Left colon (tissue), 2 donors: ENCODE measurements at regions not wholly inside any gene's neighbourhood (a gene's known extent, or its start where the extent isn't known, plus 50 kb on each side); places are given as distances from the start of the nearest gene placed in this dataset.
"Not testable (repeated sequence)": the region's sequence is repeated elsewhere in the genome, so short reads cannot be mapped to it uniquely, and the experiment has no call there.

Source experiments
- ATAC-seq: fragments of 200-7000 bp; cut with Tn5 transposase; one replicate; pipeline ENCODE4 v1.9.1; 2020; ENCODE audit warnings: mild to moderate bottlenecking, moderate library complexity
- DNase-seq, 2 donors: peaks; one replicate each; pipeline ENCODE4 v3.0.0-alpha.2; 2020
- intact Hi-C, 2 donors: fragments of 100-400 bp; cut with DNase I in 1 of 2; cut with micrococcal nuclease in 1 of 2; formaldehyde crosslinking; loops; one replicate each; pipeline versions ENCODE4 v1.11.2 to v1.14.0; 2022; cut with DNase I, micrococcal nuclease
- donor health status: DM: no; HTN: no; CAD: no.
- donor health status: DM: yes; HTN: yes; CAD: no.

- ATAC-seq (peak; percentile 67), DNase-seq (peak in 1 of 2 donors; percentile 49)
- intact Hi-C loops, result not testable (repeated sequence)
These were observed 252.4 kb downstream of the ANKRD30B start for GRCh38 chr18:15000119-15001037.

DNA sequence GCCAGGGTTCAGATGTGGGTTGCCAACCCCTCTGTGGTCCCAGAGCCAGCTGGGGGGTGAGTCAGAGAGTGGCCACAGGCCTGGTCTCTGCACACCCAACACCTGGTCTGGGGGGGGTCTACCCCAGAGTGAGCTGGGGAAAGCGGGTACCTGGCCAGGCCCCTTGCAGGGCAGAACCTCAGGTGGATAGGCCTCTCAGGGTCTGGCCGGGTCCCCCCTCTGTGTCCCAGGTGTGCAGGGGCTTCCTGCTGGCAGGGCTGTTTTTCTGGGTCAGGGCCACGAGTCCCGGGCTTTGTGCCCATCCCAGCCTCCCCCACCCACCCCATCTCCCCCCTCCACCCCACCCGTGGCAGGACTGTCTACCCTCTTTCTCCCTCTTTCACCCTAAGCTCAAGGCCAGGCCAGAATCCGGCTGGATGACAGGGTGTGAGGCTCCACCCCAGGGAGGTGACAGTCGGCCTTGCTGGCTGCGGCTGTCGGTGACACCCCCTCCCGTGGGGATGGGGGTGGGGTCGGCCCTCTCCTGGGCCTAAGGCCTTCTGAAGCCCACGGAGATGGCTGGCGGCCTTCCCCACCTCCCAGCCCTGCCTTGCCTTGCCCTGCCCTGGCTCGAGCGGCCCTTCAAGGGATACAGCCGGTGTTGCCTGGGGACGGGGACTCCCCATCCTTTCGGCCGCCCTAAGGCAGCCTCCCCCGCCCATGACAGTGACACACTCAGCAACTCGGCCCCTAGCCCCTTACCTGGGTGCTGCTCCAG is 253.2 kb downstream of the ANKRD30B start:
- intact Hi-C loops, ATAC-seq, DNase-seq: not testable (repeated sequence)

DNA sequence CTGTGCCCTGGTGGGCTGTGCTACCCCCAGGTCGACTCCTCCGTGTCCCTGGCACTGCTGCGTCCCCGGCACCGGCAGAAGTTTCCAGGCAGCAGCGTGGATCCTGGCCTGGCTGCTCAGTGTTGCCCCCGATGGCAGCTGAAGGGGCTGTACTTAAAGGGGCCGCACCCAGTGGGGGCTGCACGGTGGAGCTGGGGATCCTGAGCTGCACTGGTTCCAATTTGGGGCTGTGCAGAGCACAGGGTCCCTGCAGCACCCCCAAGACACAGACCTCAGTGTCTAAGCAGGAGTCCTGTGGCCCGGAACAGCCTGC is 253.8 kb downstream of the ANKRD30B start:
- DNase-seq, ATAC-seq, intact Hi-C loops: not testable (repeated sequence)

GRCh38 chr18:15002765-15003164 is 254.8 kb downstream of the ANKRD30B start:
- DNase-seq, intact Hi-C loops: not testable (repeated sequence)
- ATAC-seq, result peak; percentile 40

DNA sequence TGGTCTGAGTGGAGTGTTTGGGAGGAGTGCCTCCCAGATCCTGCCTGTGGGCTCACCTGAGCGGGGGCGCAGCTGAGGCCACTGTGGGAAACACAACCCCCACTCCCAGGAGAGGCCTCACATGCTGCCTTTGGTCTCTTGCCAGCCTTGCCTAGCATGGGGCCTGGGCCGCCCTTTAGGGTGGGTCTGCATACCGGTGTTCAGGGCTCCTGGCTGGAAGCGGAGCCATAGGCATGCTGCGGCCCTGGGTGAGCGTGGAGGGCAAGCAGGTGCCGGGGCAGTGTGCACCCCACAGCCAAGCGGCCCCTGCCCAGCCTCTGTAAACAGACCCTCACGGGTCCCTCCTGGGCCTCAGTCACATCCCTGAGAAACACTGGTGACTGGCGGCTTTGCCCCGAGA is 255.3 kb downstream of the ANKRD30B start:
- intact Hi-C loops, DNase-seq: not testable (repeated sequence)
- peak; percentile 7 for ATAC-seq

DNA sequence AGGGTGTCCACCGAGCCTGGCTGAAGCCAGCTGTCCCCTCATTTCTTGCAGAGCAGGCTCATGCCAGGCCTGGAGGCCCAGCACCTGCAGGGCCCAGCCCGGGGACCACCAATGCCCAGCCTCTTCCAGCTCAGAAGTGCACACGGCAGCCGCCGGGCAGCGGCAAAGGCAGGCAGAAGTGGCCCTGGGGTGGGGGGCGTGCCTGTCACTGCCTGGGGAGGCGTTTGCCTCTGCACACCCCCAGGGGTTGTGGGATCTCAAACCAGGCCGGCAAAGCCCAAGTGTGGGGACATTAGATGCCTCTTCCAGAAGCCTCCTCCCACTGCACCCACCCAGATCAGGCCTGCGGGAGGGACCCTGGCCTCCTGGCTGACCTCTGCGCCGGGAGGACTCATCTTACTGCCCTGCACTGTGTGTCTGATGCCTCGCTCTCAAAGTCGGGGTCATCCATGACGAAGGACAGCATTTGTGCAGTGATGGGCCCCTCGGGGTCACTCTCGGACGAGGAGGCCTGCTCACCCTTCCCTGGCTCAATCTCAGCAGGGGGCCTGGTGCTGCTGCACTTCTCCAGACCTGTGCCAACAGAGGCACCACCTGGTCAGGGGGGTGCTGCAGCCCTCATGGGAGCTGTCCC is 255.8 kb downstream of the ANKRD30B start:
- intact Hi-C loops, DNase-seq, ATAC-seq: not testable (repeated sequence)

- intact Hi-C loops, ATAC-seq, DNase-seq: not testable (repeated sequence)
These were observed 256.4 kb downstream of the ANKRD30B start for GRCh38 chr18:15004270-15004973.

GRCh38 chr18:15005313-15006130 is 257.6 kb downstream of the ANKRD30B start:
- ATAC-seq (no peak), DNase-seq (no peak)
- intact Hi-C loops, result no loop called here

DNA sequence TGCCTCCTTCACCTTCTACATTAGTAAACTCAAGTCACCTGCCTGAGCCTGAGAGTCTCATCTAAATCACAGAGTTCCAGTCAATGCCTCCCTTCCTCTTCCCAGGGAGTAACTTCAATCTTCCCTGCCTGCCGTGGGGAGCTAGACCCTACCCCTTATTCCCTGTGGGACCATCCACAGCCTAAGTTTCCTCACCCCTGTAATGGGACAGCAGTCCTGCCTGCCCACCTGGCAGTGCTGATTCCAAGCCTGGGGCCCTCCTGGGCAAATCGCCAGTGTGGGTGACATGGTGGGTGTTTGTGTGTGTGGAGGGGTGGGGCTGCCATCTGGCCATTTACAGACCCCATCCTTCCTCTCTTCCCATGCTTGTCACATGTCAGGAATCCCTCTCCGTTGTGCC is 258.6 kb downstream of the ANKRD30B start:
- DNase-seq, intact Hi-C loops, ATAC-seq: not testable (repeated sequence)

DNA sequence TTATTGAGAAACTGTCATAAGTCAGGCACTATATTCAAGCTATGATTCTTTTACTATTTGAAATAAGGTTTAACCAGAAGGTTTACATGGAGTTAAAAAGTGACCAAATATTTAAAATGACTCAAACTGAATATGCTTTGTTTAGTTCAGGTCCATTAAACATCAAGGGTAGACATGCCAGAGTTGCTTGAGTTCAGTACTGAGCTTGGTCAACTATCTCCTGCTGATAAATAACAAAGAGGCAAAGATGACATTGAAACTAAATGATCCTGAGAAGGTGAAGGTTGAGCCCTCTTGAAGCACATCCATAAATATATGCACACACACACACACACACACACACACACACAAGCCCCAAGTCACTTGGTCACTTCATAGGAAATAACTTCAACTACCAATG is 278.1 kb downstream of the ANKRD30B start:
- ATAC-seq, intact Hi-C loops, DNase-seq: not testable (repeated sequence)

DNA sequence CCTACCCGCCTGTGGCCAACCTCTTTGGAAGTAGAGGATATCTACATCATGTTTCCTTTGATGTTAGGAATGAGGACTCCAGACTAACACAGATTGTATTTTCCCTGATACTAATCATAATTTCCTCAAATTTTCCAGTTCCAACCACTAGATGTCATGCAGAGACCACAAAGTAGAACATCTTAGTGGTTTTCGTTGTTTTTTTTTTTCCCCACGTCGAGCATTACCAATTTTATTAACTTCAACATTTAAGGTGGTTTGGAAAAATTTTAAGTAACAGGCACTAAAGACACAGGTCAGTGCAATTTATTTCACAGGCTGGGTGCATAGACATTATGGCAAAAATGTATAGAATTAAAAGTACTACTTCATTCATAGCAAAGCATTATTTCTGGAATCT is 280.1 kb downstream of the ANKRD30B start:
- DNase-seq, intact Hi-C loops: not testable (repeated sequence)
- peak; percentile 28 for ATAC-seq

- ATAC-seq, intact Hi-C loops: not testable (repeated sequence)
These were observed 312.4 kb downstream of the ANKRD30B start for GRCh38 chr18:15060279-15060880.

GRCh38 chr18:15061289-15061896 is 313.4 kb downstream of the ANKRD30B start:
- ATAC-seq, DNase-seq, intact Hi-C loops: not testable (repeated sequence)

More at GRCh38 chr18:15060279-15060880, 312.4 kb downstream of the ANKRD30B start:
- DNase-seq, result not testable (repeated sequence)

GRCh38 chr18:15066434-15066833 is 318.5 kb downstream of the ANKRD30B start:
- intact Hi-C loops, DNase-seq: not testable (repeated sequence)
- peak; percentile 62 for ATAC-seq

DNA sequence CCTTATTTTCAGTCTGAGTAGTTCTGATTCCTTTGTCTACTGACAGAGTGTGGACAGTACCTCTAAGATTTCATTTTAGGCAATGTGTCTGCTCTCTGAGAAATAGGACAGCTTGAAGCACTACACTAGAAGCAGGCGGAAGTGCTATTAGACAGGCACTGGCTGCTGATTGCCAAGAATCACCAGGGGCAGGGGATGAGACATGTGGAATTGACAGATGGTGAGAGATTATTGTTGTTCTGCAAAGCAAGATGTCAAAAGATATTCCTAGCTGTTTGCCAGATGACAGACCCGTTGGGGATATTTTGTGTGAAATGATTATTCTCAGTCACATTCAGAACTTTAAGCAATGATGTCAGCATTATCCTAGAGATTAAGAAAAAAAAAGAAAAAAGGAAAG is 323.3 kb downstream of the ANKRD30B start:
- DNase-seq, result not testable (repeated sequence)
- peak; percentile 15 for ATAC-seq

More for the DNA sequence above, 323.3 kb downstream of the ANKRD30B start:
- intact Hi-C loops, result not testable (repeated sequence)
